AG04450 (cell line): ENCODE measurements at regions not wholly inside any gene's neighbourhood (a gene's known extent, or its start where the extent isn't known, plus 50 kb on each side); places are given as distances from the start of the nearest gene placed in this dataset.
"Not testable (repeated sequence)": the region's sequence is repeated elsewhere in the genome, so short reads cannot be mapped to it uniquely, and the experiment has no call there.

ENCODE experiments used
- CTCF ChIA-PET: fragments of 300-600, 350-600 bp; formaldehyde crosslinking; extraction: SDS; loops from one replicate; lab custom pipeline; 2022; ENCODE audit warnings: antibody characterized with exemption, inconsistent platforms; lab: Charles Lee
- POLR2A ChIA-PET: fragments of 350-600 bp; formaldehyde crosslinking; extraction: SDS; loops from one replicate; lab custom pipeline; 2021; ENCODE audit warnings: antibody characterized with exemption, inconsistent platforms; lab: Yijun Ruan, JAX
- DNase-seq: peaks from one replicate; pipeline ENCODE4 v3.0.0-alpha.2; 2011; ENCODE audit warnings: low read depth, low spot score
- H3K27ac ChIP-seq: one replicate; pipeline ENCODE4 v1.5.1; 2012; ENCODE audit warnings: low read depth, low read length, control low read depth
- H3K27me3 ChIP-seq: one replicate; pipeline ENCODE4 v1.6.0; 2012; ENCODE audit warnings: low read length; ENCODE audit not compliant: control insufficient read depth, insufficient read depth
- H3K4me3 ChIP-seq: 2 replicates; pipeline ENCODE4 v1.5.1; 2011; ENCODE audit warnings: mild to moderate bottlenecking, low read depth, low read length, control low read depth
- H3K9me3 ChIP-seq: 2 replicates; pipeline ENCODE4 v1.5.1; 2012; ENCODE audit warnings: low read length; ENCODE audit not compliant: control insufficient read depth, insufficient read depth
- TF ChIP-seq, protein P1 (sequence below): IDR thresholded peaks from 2 replicates; pipeline ENCODE4 v1.5.1; 2011; ENCODE audit warnings: low read depth, low read length, control low read depth, inconsistent platforms

DNA sequence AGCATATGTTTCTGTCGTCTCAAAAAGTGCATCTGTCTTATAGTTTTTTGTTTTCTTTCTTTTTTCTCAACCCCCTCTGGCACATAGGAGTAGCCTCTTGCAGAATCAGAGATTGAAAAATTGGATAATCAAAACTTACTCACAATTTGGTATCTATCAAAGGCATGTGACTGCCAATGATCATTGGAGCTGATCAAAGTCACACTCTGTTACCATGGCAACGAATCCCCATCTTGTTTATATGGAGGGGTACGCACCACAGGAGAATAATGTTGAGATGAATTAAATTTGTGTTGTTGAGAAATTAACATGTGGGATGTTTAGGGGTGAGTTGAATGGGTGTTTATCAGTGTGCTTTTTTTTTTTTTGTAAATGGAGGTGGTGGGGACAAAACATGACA lies 458.3 kb upstream of the FANCL start:
- H3K27me3 ChIP-seq: no peaks in the 10 kb centered on the region
- ChIA-PET CTCF (no interaction called here), POLR2A (no interaction called here)
- H3K9me3 ChIP-seq: no peaks in the 10 kb centered on the region
- TF ChIP-seq, protein P1, sequence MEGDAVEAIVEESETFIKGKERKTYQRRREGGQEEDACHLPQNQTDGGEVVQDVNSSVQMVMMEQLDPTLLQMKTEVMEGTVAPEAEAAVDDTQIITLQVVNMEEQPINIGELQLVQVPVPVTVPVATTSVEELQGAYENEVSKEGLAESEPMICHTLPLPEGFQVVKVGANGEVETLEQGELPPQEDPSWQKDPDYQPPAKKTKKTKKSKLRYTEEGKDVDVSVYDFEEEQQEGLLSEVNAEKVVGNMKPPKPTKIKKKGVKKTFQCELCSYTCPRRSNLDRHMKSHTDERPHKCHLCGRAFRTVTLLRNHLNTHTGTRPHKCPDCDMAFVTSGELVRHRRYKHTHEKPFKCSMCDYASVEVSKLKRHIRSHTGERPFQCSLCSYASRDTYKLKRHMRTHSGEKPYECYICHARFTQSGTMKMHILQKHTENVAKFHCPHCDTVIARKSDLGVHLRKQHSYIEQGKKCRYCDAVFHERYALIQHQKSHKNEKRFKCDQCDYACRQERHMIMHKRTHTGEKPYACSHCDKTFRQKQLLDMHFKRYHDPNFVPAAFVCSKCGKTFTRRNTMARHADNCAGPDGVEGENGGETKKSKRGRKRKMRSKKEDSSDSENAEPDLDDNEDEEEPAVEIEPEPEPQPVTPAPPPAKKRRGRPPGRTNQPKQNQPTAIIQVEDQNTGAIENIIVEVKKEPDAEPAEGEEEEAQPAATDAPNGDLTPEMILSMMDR: no peak
- H3K4me3 ChIP-seq: no peak overlapping the region
- no peak for DNase-seq
- no peak overlapping the region for H3K27ac ChIP-seq

DNA sequence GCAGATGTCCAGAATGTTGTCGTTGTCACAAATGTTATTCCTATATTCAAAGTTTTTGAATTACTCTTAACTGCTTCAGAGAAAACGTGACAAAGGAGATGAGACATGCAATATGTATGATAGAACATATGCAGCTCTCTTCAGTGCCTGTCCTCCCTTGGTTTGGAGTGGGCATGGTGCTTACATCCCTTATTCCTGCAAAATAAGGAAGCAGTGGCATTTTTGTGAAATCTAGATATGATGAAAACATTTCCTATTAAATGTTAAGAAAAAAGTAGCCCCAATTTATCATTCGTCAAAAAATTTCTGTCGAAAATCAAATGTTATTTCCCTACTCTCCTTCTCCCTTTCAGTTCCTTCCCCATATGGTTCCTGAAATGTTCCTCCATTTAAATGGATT lies 457.5 kb upstream of the FANCL start:
- TF ChIP-seq, protein P1: no peak
- POLR2A ChIA-PET: no interaction called here
- no peaks in the 10 kb centered on the region for H3K27me3 ChIP-seq
- H3K4me3 ChIP-seq: no peak overlapping the region
- no peak overlapping the region for H3K27ac ChIP-seq
- DNase-seq: no peak
- no peaks in the 10 kb centered on the region for H3K9me3 ChIP-seq
- CTCF ChIA-PET: no interaction called here

DNA sequence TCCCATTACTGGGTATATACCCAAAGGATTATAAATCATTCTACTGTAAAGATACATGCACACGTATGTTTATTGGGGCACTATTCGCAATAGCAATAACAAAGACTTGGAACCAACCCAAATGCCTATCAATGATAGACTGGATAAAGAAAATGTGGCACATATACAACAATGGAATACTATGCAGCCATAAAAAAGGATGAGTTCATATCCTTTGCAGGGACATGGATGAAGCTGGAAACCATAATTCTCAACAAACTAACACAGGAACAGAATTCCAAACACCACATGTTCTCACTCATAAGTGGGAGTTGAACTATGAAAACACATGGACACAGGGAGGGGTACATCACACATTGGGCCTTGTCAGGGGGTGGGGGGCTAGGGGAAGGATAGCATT lies 453.0 kb upstream of the FANCL start:
- H3K9me3 ChIP-seq, CTCF ChIA-PET, DNase-seq: not testable (repeated sequence)

DNA sequence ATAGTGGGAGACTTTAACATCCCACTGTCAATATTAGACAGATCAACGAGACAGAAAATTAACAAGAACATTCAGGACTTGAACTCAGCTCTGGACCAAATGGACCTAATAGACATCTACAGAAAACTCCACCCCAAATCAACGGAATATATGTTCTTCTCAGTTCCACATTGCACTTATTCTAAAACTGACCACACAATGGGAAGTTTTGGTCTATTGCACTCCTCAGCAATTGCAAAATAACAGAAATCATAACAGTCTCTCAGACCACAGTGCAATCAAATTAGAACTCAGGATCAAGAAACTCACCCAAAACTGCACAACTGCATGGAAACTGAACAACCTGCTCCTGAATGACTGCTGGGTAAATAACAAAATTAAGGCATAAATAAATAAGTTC lies 449.9 kb upstream of the FANCL start:
- DNase-seq, H3K27ac ChIP-seq, POLR2A ChIA-PET, CTCF ChIA-PET, H3K9me3 ChIP-seq, H3K4me3 ChIP-seq, H3K27me3 ChIP-seq: not testable (repeated sequence)

More for the DNA sequence above, 453.0 kb upstream of the FANCL start:
- H3K4me3 ChIP-seq, H3K27me3 ChIP-seq, POLR2A ChIA-PET, H3K27ac ChIP-seq: not testable (repeated sequence)

DNA sequence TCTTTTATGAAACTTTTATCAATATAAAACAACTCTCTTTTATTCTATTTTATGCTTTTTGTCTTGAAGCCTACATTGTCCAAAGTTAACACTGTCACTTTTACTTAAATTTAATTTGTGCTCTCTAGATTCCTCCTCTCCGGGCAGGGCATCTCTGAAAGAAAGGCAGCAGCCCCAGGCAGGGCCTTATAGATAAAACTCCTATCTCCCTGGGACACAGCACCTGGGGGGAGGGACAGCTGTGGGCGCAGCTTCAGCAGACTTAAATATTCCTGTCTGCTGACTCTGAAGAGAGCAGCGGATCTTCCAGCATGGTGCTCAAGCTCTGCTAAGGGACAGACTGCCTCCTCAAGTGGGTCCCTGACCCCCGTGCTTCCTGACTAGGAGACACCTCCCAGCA lies 447.7 kb upstream of the FANCL start:
- no peaks in the 10 kb centered on the region for H3K9me3 ChIP-seq
- TF ChIP-seq, protein P1: no peak
- ChIA-PET POLR2A (no interaction called here), CTCF (no interaction called here)
- no peaks in the 10 kb centered on the region for H3K27me3 ChIP-seq
- H3K4me3 ChIP-seq: no peak overlapping the region
- DNase-seq: no peak
- H3K27ac ChIP-seq: no peak overlapping the region

DNA sequence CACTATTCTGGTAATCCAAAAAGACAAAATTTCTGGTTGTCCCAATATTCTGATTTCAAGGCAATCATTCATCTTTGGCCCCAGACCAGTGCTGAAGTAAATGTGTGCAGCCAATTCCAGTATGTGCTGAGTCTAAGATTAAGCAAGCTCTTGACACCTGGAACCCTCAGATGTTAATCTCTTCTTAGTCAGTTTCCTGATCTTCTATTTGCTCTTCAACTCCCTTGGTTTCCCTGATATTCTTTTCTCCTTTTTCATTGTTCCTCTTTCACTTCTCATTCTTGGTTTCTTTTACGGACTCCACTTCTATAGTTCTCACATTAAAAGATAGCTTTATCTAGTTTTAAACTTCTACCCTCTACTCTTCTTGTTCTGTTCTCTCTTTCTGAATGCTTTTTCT lies 445.7 kb upstream of the FANCL start:
- TF ChIP-seq, protein P1: no peak
- CTCF ChIA-PET: no interaction called here
- H3K9me3 ChIP-seq: no peaks in the 10 kb centered on the region
- POLR2A ChIA-PET: no interaction called here
- no peak overlapping the region for H3K27ac ChIP-seq
- H3K27me3 ChIP-seq: no peaks in the 10 kb centered on the region
- no peak for DNase-seq
- no peak overlapping the region for H3K4me3 ChIP-seq
